Astrocyte (in vitro differentiated cells and primary cell): ENCODE measurements at regions not wholly inside any gene's neighbourhood (a gene's known extent, or its start where the extent isn't known, plus 50 kb on each side); places are given as distances from the start of the nearest gene placed in this dataset.
A peak's percentile ranks its signal among the peaks of the same experiment; 100 is the strongest.

Experiments
- DNase-seq: peaks from one replicate; pipeline ENCODE4 v3.0.0-alpha.2; 2010; ENCODE audit warnings: low read depth
- FAIRE-seq: peaks from 2 replicates; lab custom pipeline; 2011; peaks lifted over from hg19 to GRCh38; lab: Jason Lieb, UNC
- H2AFZ ChIP-seq: 2 replicates; pipeline ENCODE4 v1.6.0; 2012; ENCODE audit warnings: low read depth, low read length, inconsistent platforms
- H3K27ac ChIP-seq: 2 replicates; pipeline ENCODE4 v1.5.1; 2011; ENCODE audit warnings: low read depth, low read length, inconsistent platforms
- H3K27me3 ChIP-seq: 2 replicates; pipeline ENCODE4 v1.6.0; 2011; ENCODE audit warnings: low read length, inconsistent platforms; ENCODE audit not compliant: insufficient read depth
- H3K36me3 ChIP-seq: 2 replicates; pipeline ENCODE4 v1.5.1; 2011; ENCODE audit warnings: low read length, inconsistent platforms; ENCODE audit not compliant: insufficient read depth
- H3K4me1 ChIP-seq: 2 replicates; pipeline ENCODE4 v1.5.1; 2011; ENCODE audit warnings: low read length, inconsistent platforms; ENCODE audit not compliant: insufficient read depth
- H3K4me2 ChIP-seq: 2 replicates; pipeline ENCODE4 v1.6.0; 2012; ENCODE audit warnings: low read length, inconsistent platforms
- H3K4me3 ChIP-seq: 2 replicates; pipeline ENCODE4 v1.5.1; 2011; ENCODE audit warnings: low read depth, mild to moderate bottlenecking, low read length, inconsistent platforms; ENCODE audit not compliant: insufficient read depth
- H3K79me2 ChIP-seq: 2 replicates; pipeline ENCODE4 v1.6.0; 2012; ENCODE audit warnings: mild to moderate bottlenecking, low read length, inconsistent platforms; ENCODE audit not compliant: insufficient read depth
- H3K9ac ChIP-seq: 2 replicates; pipeline ENCODE4 v1.6.0; 2012; ENCODE audit warnings: mild to moderate bottlenecking, low read length, inconsistent platforms
- H3K9me3 ChIP-seq: 2 replicates; pipeline ENCODE4 v1.5.1; 2012; ENCODE audit warnings: low read depth, mild to moderate bottlenecking, low read length, inconsistent platforms; ENCODE audit not compliant: insufficient read depth
- H4K20me1 ChIP-seq: 2 replicates; pipeline ENCODE4 v1.6.0; 2012; ENCODE audit warnings: low read length, inconsistent platforms; ENCODE audit not compliant: insufficient read depth
- H3K27ac Mint-ChIP-seq: one replicate; pipeline ENCODE4 v1.8.0; 2021; ENCODE audit warnings: mild to moderate bottlenecking, mixed read lengths; ENCODE audit not compliant: unreplicated experiment
- H3K27me3 Mint-ChIP-seq: one replicate; pipeline ENCODE4 v1.8.0; 2021; ENCODE audit warnings: low read depth, mixed read lengths; ENCODE audit not compliant: unreplicated experiment
- H3K36me3 Mint-ChIP-seq: one replicate; pipeline ENCODE4 v1.8.0; 2021; ENCODE audit warnings: low read depth, mixed read lengths; ENCODE audit not compliant: unreplicated experiment
- H3K4me1 Mint-ChIP-seq: one replicate; pipeline ENCODE4 v1.8.0; 2021; ENCODE audit warnings: low read depth, mixed read lengths; ENCODE audit not compliant: unreplicated experiment
- H3K4me3 Mint-ChIP-seq: one replicate; pipeline ENCODE4 v1.8.0; 2021; ENCODE audit warnings: mild to moderate bottlenecking, moderate library complexity, mixed read lengths; ENCODE audit not compliant: unreplicated experiment
- H3K9me3 Mint-ChIP-seq: one replicate; pipeline ENCODE4 v1.8.0; 2021; ENCODE audit warnings: mild to moderate bottlenecking, mixed read lengths; ENCODE audit not compliant: unreplicated experiment
- EZH2 ChIP-seq: IDR thresholded peaks from 2 replicates; pipeline ENCODE4 v1.6.1; 2012; ENCODE audit warnings: mild to moderate bottlenecking, low read length, inconsistent platforms; ENCODE audit not compliant: insufficient read depth
- TF ChIP-seq, protein P1 (sequence below): IDR thresholded peaks from 2 replicates; pipeline ENCODE4 v1.5.1; 2011; ENCODE audit warnings: low read depth, mild to moderate bottlenecking, inconsistent platforms, low read length, moderate library complexity; ENCODE audit not compliant: insufficient read depth

DNA sequence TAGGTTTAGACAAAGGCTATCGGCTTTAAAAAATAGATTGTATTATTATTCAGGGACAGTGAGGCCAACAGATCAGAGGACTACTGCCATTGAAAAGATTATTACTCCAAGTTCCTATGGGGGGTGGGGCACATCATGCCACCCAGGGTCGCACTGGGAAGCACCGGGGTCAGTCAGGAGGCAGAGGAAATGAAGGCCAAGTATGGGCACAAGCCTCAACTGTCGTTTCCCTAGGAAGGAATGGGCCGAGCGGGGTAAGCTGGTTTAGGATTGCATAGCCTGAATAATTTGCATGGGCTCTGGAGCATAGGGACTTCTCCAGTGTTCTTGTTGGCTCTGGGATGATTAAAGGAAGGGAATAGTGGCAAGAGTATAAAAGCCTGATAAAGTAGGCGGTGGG is 205.3 kb downstream of the NOVA1 start:
- Mint-ChIP-seq H3K4me1 (peaks cover 8% of the 10 kb centered on the region), H3K4me3 (no peak overlapping the region), H3K27ac (no peak overlapping the region), H3K36me3 (no peaks in the 10 kb centered on the region), H3K9me3 (no peaks in the 10 kb centered on the region), H3K27me3 (peaks cover 10% of the 10 kb centered on the region)
- H3K9me3 ChIP-seq, result no peaks in the 10 kb centered on the region
- DNase-seq, result no peak
- TF ChIP-seq, protein P1, sequence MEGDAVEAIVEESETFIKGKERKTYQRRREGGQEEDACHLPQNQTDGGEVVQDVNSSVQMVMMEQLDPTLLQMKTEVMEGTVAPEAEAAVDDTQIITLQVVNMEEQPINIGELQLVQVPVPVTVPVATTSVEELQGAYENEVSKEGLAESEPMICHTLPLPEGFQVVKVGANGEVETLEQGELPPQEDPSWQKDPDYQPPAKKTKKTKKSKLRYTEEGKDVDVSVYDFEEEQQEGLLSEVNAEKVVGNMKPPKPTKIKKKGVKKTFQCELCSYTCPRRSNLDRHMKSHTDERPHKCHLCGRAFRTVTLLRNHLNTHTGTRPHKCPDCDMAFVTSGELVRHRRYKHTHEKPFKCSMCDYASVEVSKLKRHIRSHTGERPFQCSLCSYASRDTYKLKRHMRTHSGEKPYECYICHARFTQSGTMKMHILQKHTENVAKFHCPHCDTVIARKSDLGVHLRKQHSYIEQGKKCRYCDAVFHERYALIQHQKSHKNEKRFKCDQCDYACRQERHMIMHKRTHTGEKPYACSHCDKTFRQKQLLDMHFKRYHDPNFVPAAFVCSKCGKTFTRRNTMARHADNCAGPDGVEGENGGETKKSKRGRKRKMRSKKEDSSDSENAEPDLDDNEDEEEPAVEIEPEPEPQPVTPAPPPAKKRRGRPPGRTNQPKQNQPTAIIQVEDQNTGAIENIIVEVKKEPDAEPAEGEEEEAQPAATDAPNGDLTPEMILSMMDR, result no peak
- TF ChIP-seq EZH2, result no peak
- no peaks in the 10 kb centered on the region for H3K4me1 ChIP-seq
- H3K27me3 ChIP-seq, result no peaks in the 10 kb centered on the region
- H3K79me2 ChIP-seq, result no peaks in the 10 kb centered on the region
- H3K4me2 ChIP-seq, result no peak overlapping the region
- no peaks in the 10 kb centered on the region for H4K20me1 ChIP-seq
- H3K27ac ChIP-seq, result no peak overlapping the region
- FAIRE-seq, result no peak
- no peak overlapping the region for H3K4me3 ChIP-seq
- no peak overlapping the region for H3K9ac ChIP-seq
- H3K36me3 ChIP-seq, result no peaks in the 10 kb centered on the region
- H2AFZ ChIP-seq, result no peak overlapping the region

DNA sequence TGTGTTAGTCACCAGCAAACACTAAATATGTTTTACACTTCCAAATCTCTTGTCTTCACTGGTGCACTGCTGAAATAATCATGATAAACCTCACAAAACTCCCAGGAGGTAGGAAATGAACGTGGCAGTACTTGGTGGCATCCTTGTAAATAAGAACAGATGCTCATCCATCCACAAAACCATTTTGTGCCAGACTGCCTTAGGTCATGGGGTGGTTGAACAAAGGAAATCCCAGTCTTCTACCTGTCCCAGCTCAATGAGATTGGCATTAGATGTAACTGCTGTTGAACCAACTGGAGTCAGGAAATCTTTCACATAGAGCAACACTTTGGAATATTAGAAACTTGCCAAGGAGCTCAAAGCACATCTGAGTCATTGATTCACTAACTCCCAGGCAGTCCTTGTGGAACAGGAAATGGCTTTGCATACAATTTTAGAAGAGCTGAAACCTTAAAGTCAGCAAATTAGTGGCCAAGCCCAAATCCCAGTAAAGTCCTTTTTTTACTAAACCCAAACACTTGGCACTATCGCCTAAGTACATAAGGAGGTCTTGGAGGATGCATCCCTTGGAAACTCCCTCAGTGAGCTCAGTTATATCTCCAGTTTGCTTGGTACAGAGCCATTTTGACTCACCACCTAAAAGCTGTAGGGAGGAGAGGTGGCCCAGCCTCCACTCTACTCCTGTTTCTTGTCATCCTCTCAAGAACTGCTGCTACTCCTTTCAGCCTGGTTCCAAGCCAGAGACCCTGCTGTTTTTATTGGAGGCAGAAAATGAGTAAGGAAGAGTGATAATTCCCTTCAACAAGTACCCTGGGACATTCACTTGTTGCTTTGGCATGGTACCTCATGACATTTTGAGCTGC is 208.0 kb downstream of the NOVA1 start:
- Mint-ChIP-seq H3K27me3 (peaks cover 10% of the 10 kb centered on the region), H3K27ac (no peak overlapping the region), H3K9me3 (no peaks in the 10 kb centered on the region), H3K36me3 (no peaks in the 10 kb centered on the region), H3K4me3 (no peak overlapping the region), H3K4me1 (peaks cover 8% of the 10 kb centered on the region)
- Histone ChIP-seq H3K4me1 (no peaks in the 10 kb centered on the region), H3K27me3 (no peaks in the 10 kb centered on the region), H3K4me3 (no peak overlapping the region), H3K27ac (no peak overlapping the region), H3K4me2 (no peak overlapping the region), H4K20me1 (no peaks in the 10 kb centered on the region), H3K79me2 (no peaks in the 10 kb centered on the region), H3K36me3 (no peaks in the 10 kb centered on the region), H2AFZ (no peak overlapping the region), H3K9ac (no peak overlapping the region), H3K9me3 (no peaks in the 10 kb centered on the region)
- TF ChIP-seq EZH2, result no peak
- TF ChIP-seq, protein P1, result no peak
- peak; percentile 51 for DNase-seq
- FAIRE-seq, result no peak

DNA sequence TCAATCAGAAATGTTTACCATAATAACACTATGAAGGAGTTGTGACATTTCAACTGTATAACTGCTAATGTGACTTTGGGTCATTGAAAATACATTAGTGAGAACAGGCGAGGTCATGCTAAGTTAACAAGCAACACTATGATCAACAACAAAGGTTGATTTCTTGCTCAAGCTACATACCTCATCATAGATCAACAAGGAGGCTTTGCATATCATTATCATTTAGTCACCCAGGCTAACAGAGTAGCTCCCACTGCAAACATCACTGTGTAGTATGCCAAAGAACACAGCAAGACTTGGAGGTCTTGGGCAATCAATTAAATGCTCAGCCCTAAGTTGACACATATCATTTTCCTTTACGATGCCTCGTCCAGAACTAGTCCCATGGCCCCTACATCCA is 212.5 kb downstream of the NOVA1 start:
- DNase-seq (no peak), FAIRE-seq (no peak)
- Mint-ChIP-seq H3K4me1 (no peaks in the 10 kb centered on the region), H3K4me3 (no peak overlapping the region), H3K36me3 (no peaks in the 10 kb centered on the region), H3K9me3 (no peaks in the 10 kb centered on the region), H3K27ac (no peak overlapping the region), H3K27me3 (no peaks in the 10 kb centered on the region)
- H3K9me3 ChIP-seq, result no peaks in the 10 kb centered on the region
- no peak overlapping the region for H2AFZ ChIP-seq
- no peaks in the 10 kb centered on the region for H4K20me1 ChIP-seq
- H3K36me3 ChIP-seq, result no peaks in the 10 kb centered on the region
- TF ChIP-seq, protein P1, result no peak
- TF ChIP-seq EZH2, result no peak
- H3K4me2 ChIP-seq, result no peak overlapping the region
- H3K9ac ChIP-seq, result no peak overlapping the region
- H3K4me1 ChIP-seq, result no peaks in the 10 kb centered on the region
- H3K27me3 ChIP-seq, result no peaks in the 10 kb centered on the region
- H3K79me2 ChIP-seq, result no peaks in the 10 kb centered on the region
- no peak overlapping the region for H3K4me3 ChIP-seq
- no peak overlapping the region for H3K27ac ChIP-seq
